HL-60 (cell line): ENCODE measurements at regions not wholly inside any gene's neighbourhood (a gene's known extent, or its start where the extent isn't known, plus 50 kb on each side); places are given as distances from the start of the nearest gene placed in this dataset.

ENCODE experiments used
- DNase-seq, 2 experiments: peaks; one replicate each; pipeline ENCODE4 v3.0.0-alpha.2; 2010 to 2020; ENCODE audit warnings: low read depth in 1 of 2, low spot score in 1 of 2
- H3K27ac ChIP-seq: fragments of 250-450 bp; sonication (Bioruptor Pico); replicated peaks from 2 replicates; pipeline ENCODE4 v1.5.1; 2020; ENCODE audit warnings: mild to moderate bottlenecking, moderate library complexity
- H3K27me3 ChIP-seq: fragments of 250-450 bp; sonication (Bioruptor Pico); 2 replicates; pipeline ENCODE4 v1.5.1; 2021; ENCODE audit warnings: mild to moderate bottlenecking, moderate library complexity; ENCODE audit not compliant: insufficient read depth, poor library complexity, severe bottlenecking
- H3K4me3 ChIP-seq: replicated peaks from 2 replicates; pipeline ENCODE4 v1.5.1; 2011; ENCODE audit warnings: mild to moderate bottlenecking, control low read depth, low read length; ENCODE audit not compliant: insufficient read depth
- GABPA ChIP-seq: IDR thresholded peaks from 2 replicates; pipeline ENCODE4 v1.6.1; 2012; ENCODE audit warnings: low read depth
- POLR2AphosphoS5 ChIP-seq: IDR thresholded peaks from 2 replicates; pipeline ENCODE4 v1.6.1; 2012; ENCODE audit warnings: low read depth
- SPI1 ChIP-seq: IDR thresholded peaks from 2 replicates; pipeline ENCODE4 v1.6.1; 2012; ENCODE audit warnings: low read depth, mild to moderate bottlenecking, borderline replicate concordance
- TF ChIP-seq, protein P1 (sequence below): IDR thresholded peaks from 2 replicates; pipeline ENCODE4 v1.6.1; 2012; ENCODE audit warnings: low read depth; ENCODE audit not compliant: insufficient replicate concordance
- TF ChIP-seq, protein P2 (sequence below): IDR thresholded peaks from one replicate; pipeline ENCODE4 v1.5.1; 2011; ENCODE audit warnings: low read length, control low read depth, inconsistent platforms; ENCODE audit not compliant: insufficient read depth

DNA sequence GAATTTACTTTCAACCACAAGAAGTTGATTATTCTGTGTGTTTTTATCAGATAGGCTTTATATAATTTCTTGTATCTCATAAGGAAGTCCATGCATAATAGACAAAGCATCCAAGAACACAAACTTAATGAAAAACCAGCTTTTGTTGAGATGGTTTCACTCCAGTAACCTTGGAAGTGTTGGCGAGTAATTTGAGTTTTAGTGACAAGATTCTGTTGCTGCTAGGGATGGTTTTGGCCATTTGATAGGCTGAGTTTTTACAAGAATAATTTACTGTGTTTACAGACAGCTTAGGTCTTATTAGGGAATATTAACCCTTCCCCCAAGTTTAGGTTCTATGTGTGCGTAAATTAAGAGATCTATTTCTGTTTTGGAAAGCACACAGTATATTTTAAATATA, 513.6 kb downstream of the USP25 start:
- no peak overlapping the region for H3K27ac ChIP-seq
- TF ChIP-seq, protein P1, sequence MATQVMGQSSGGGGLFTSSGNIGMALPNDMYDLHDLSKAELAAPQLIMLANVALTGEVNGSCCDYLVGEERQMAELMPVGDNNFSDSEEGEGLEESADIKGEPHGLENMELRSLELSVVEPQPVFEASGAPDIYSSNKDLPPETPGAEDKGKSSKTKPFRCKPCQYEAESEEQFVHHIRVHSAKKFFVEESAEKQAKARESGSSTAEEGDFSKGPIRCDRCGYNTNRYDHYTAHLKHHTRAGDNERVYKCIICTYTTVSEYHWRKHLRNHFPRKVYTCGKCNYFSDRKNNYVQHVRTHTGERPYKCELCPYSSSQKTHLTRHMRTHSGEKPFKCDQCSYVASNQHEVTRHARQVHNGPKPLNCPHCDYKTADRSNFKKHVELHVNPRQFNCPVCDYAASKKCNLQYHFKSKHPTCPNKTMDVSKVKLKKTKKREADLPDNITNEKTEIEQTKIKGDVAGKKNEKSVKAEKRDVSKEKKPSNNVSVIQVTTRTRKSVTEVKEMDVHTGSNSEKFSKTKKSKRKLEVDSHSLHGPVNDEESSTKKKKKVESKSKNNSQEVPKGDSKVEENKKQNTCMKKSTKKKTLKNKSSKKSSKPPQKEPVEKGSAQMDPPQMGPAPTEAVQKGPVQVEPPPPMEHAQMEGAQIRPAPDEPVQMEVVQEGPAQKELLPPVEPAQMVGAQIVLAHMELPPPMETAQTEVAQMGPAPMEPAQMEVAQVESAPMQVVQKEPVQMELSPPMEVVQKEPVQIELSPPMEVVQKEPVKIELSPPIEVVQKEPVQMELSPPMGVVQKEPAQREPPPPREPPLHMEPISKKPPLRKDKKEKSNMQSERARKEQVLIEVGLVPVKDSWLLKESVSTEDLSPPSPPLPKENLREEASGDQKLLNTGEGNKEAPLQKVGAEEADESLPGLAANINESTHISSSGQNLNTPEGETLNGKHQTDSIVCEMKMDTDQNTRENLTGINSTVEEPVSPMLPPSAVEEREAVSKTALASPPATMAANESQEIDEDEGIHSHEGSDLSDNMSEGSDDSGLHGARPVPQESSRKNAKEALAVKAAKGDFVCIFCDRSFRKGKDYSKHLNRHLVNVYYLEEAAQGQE, result no peak
- TF ChIP-seq GABPA, result no peak
- no peak for TF ChIP-seq SPI1
- TF ChIP-seq POLR2AphosphoS5, result no peak
- TF ChIP-seq, protein P2, sequence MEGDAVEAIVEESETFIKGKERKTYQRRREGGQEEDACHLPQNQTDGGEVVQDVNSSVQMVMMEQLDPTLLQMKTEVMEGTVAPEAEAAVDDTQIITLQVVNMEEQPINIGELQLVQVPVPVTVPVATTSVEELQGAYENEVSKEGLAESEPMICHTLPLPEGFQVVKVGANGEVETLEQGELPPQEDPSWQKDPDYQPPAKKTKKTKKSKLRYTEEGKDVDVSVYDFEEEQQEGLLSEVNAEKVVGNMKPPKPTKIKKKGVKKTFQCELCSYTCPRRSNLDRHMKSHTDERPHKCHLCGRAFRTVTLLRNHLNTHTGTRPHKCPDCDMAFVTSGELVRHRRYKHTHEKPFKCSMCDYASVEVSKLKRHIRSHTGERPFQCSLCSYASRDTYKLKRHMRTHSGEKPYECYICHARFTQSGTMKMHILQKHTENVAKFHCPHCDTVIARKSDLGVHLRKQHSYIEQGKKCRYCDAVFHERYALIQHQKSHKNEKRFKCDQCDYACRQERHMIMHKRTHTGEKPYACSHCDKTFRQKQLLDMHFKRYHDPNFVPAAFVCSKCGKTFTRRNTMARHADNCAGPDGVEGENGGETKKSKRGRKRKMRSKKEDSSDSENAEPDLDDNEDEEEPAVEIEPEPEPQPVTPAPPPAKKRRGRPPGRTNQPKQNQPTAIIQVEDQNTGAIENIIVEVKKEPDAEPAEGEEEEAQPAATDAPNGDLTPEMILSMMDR, result no peak

DNA sequence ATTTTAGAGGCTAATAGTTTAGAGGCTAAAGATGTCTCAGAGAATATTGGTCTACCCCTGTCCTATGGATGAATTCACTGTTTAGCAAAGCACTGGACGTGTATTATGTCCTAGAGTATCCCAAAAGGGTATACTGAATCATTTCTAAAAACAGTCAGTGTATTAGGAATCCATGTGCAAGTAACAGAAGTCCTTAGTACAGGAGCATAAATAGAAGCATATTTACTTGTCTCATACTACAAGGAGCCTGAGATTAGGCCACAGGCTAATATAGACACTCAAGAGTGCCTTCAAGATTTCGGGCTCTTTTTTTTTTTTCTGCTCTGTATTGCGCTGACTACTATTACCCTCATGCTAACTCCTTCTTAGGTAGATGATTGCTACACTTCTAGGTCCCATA, 518.9 kb downstream of the USP25 start:
- no peak for TF ChIP-seq POLR2AphosphoS5
- TF ChIP-seq GABPA, result no peak
- no peak for TF ChIP-seq SPI1
- TF ChIP-seq, protein P1, result no peak
- TF ChIP-seq, protein P2, result no peak
- H3K27ac ChIP-seq, result no peak overlapping the region
- no peak for DNase-seq

More for the DNA sequence above, 513.6 kb downstream of the USP25 start:
- H3K4me3 ChIP-seq, result no peak overlapping the region
- H3K27me3 ChIP-seq, result no peaks in the 10 kb centered on the region
- no peak for DNase-seq

DNA sequence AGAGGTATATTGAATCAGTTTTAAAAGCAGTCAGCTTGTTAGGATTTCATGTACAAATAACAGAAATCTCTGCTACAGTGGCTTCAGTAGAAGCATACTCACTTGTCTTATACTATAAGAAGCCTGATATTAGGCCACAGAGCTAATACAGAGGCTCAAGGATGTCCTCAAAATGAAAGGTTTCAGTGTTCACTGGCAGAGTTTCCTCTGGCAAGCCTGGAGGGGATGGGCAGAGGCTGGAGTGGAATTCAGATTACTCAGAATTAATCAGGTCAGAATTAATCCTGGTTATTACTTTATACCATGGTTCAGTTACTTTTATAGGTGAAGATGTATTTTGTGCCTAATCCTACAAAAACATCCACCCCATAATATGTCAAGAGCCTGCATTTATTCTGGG, 520.5 kb downstream of the USP25 start:
- TF ChIP-seq SPI1, result no peak
- no peak for TF ChIP-seq GABPA
- TF ChIP-seq, protein P1, result no peak
- TF ChIP-seq, protein P2, result no peak
- no peak for TF ChIP-seq POLR2AphosphoS5
- Histone ChIP-seq H3K27me3 (no peaks in the 10 kb centered on the region), H3K4me3 (no peak overlapping the region), H3K27ac (no peak overlapping the region)
- no peak for DNase-seq

More for the DNA sequence above, 518.9 kb downstream of the USP25 start:
- H3K27me3 ChIP-seq, result no peaks in the 10 kb centered on the region
- H3K4me3 ChIP-seq, result no peak overlapping the region
